GM12878 (cell line): ENCODE measurements at regions not wholly inside any gene's neighbourhood (a gene's known extent, or its start where the extent isn't known, plus 50 kb on each side); places are given as distances from the start of the nearest gene placed in this dataset.

Experiments
- ATAC-seq: fragments of 200-7000 bp; cut with Tn5 transposase; 3 replicates; pipeline ENCODE4 v1.9.1; 2020; ENCODE audit warnings: mild to moderate bottlenecking, moderate library complexity
- BruUV-seq: library from RNA; stranded (reverse); fragments of 400-500 nt; replicated peaks from 2 replicates; lab custom pipeline; 2021; lab: Mats Ljungman, UMichigan
- CTCF ChIA-PET: fragments of 300-600 bp; sonication (Branson Sonifier 250); formaldehyde crosslinking; extraction: SDS; loops from one replicate; lab custom pipeline; 2021; ENCODE audit warnings: inconsistent platforms; lab: Yijun Ruan, JAX
- POLR2A ChIA-PET: fragments of 350-600 bp; formaldehyde crosslinking; extraction: SDS; loops from one replicate; lab custom pipeline; 2021; ENCODE audit warnings: inconsistent platforms; lab: Charles Lee
- RAD21 ChIA-PET: fragments of 300-600 bp; sonication (Branson Sonifier 250); formaldehyde crosslinking; loops from one replicate; lab custom pipeline; 2023; ENCODE audit warnings: antibody characterized with exemption; ENCODE audit not compliant: unreplicated experiment; lab: Charles Lee
- SMC1A ChIA-PET: fragments of 300-600 bp; sonication (Branson Sonifier 250); formaldehyde crosslinking; loops from one replicate; lab custom pipeline; 2023; ENCODE audit not compliant: unreplicated experiment, uncharacterized antibody; lab: Charles Lee
- DNase-seq: peaks from one replicate; pipeline ENCODE4 v3.0.0-alpha.2; 2011; ENCODE audit warnings: low read depth, low spot score
- FAIRE-seq: peaks from 3 replicates; lab custom pipeline; 2011; peaks lifted over from hg19 to GRCh38; lab: Jason Lieb, UNC
- H2AFZ ChIP-seq: 2 replicates; pipeline ENCODE4 v1.6.0; 2011; ENCODE audit warnings: low read depth, low read length, control low read depth; ENCODE audit not compliant: control insufficient read depth
- H3K27ac ChIP-seq: 2 replicates; pipeline ENCODE4 v1.5.1; 2011; ENCODE audit warnings: control low read depth; ENCODE audit not compliant: control insufficient read depth, insufficient read depth
- H3K27me3 ChIP-seq, 2 experiments: replicated peaks in 1 of 2; 2 replicates each; pipeline versions ENCODE4 v1.6.0 to v1.6.1; 2011; ENCODE audit warnings: low read length in 1 of 2; ENCODE audit not compliant: control insufficient read depth in 2 of 2, insufficient read depth in 2 of 2
- H3K36me3 ChIP-seq, 2 experiments: 2 replicates each; pipeline ENCODE4 v1.5.1; 2011; ENCODE audit warnings: low read length in 1 of 2; ENCODE audit not compliant: control insufficient read depth in 2 of 2, insufficient read depth in 2 of 2
- H3K4me1 ChIP-seq: 2 replicates; pipeline ENCODE4 v1.6.1; 2011; ENCODE audit warnings: mild to moderate bottlenecking, low read length, moderate library complexity, mixed read lengths; ENCODE audit not compliant: control insufficient read depth, insufficient read depth
- H3K4me2 ChIP-seq: 2 replicates; pipeline ENCODE4 v1.6.0; 2011; ENCODE audit warnings: control low read depth; ENCODE audit not compliant: control insufficient read depth, insufficient read depth
- H3K4me3 ChIP-seq: fragments of 200-600 bp; sonication (generic); 2 replicates; pipeline ENCODE4 v1.5.1; 2016
- H3K79me2 ChIP-seq: 2 replicates; pipeline ENCODE4 v1.6.0; 2011; ENCODE audit warnings: low read length; ENCODE audit not compliant: control insufficient read depth, insufficient read depth
- H3K9ac ChIP-seq: 2 replicates; pipeline ENCODE4 v1.8.0; 2011; ENCODE audit warnings: low read length, control low read depth, mixed read lengths; ENCODE audit not compliant: control insufficient read depth, insufficient read depth
- H3K9me3 ChIP-seq: replicated peaks from 3 replicates; pipeline ENCODE4 v1.5.1; 2011; ENCODE audit warnings: mild to moderate bottlenecking, low read length; ENCODE audit not compliant: control insufficient read depth, insufficient read depth
- H4K20me1 ChIP-seq: 2 replicates; pipeline ENCODE4 v1.6.0; 2011; ENCODE audit not compliant: control insufficient read depth, insufficient read depth
- ASH2L ChIP-seq: fragments of 300-600, 200-600 bp; sonication (generic); IDR thresholded peaks from 2 replicates; pipeline ENCODE4 v1.6.1; 2017; ENCODE audit warnings: low read depth, mild to moderate bottlenecking, borderline replicate concordance
- CREB1 ChIP-seq: IDR thresholded peaks from 2 replicates; pipeline ENCODE4 v1.6.1; 2012; ENCODE audit warnings: low read depth, mild to moderate bottlenecking, inconsistent platforms
- ESRRA ChIP-seq: IDR thresholded peaks from 2 replicates; pipeline ENCODE4 v1.6.1; 2012; ENCODE audit warnings: mild to moderate bottlenecking, low read length, improper control_type of control experiment
- EZH2 ChIP-seq: IDR thresholded peaks from 2 replicates; pipeline ENCODE4 v1.6.1; 2012; ENCODE audit warnings: low read depth, mild to moderate bottlenecking, control low read depth, inconsistent platforms, low read length, borderline replicate concordance; ENCODE audit not compliant: control insufficient read depth
- LARP7 ChIP-seq: fragments of 450-650 bp; IDR thresholded peaks from 2 replicates; pipeline ENCODE4 v1.6.1; 2017; ENCODE audit warnings: mild to moderate bottlenecking
- MTA3 ChIP-seq: IDR thresholded peaks from 2 replicates; pipeline ENCODE4 v1.6.1; 2012; ENCODE audit warnings: low read length, inconsistent platforms, borderline replicate concordance
- NBN ChIP-seq: fragments of 450-650 bp; IDR thresholded peaks from 2 replicates; pipeline ENCODE4 v1.6.1; 2016
- NFYA ChIP-seq: IDR thresholded peaks from 2 replicates; pipeline ENCODE4 v1.6.1; 2011; ENCODE audit warnings: low read depth, mild to moderate bottlenecking, low read length, improper control_type of control experiment, borderline replicate concordance
- NR2C2 ChIP-seq: IDR thresholded peaks from 2 replicates; pipeline ENCODE4 v1.6.1; 2011; ENCODE audit warnings: borderline replicate concordance, low read depth; ENCODE audit not compliant: control insufficient read depth, insufficient read length
- PKNOX1 ChIP-seq: fragments of 450-650 bp; IDR thresholded peaks from 2 replicates; pipeline ENCODE4 v1.6.1; 2016; ENCODE audit warnings: mild to moderate bottlenecking
- POLR2AphosphoS5 ChIP-seq: IDR thresholded peaks from 2 replicates; pipeline ENCODE4 v1.6.1; 2011; ENCODE audit warnings: mild to moderate bottlenecking, low read length, inconsistent platforms
- SKIL ChIP-seq: fragments of 450-650 bp; IDR thresholded peaks from 2 replicates; pipeline ENCODE4 v1.6.1; 2017; ENCODE audit warnings: mild to moderate bottlenecking, low read depth, inconsistent platforms; ENCODE audit not compliant: poor library complexity, severe bottlenecking
- SMAD1 ChIP-seq: fragments of 450-650 bp; IDR thresholded peaks from 2 replicates; pipeline ENCODE4 v1.6.1; 2018; ENCODE audit warnings: mild to moderate bottlenecking, low read depth; ENCODE audit not compliant: partially characterized antibody
- SPI1 ChIP-seq: IDR thresholded peaks from 2 replicates; pipeline ENCODE4 v1.6.1; 2011; ENCODE audit warnings: low read depth, mild to moderate bottlenecking, low read length, moderate library complexity, borderline replicate concordance; ENCODE audit not compliant: insufficient read depth
- YBX1 ChIP-seq: fragments of 450-650 bp; IDR thresholded peaks from 2 replicates; pipeline ENCODE4 v1.6.1; 2016; ENCODE audit warnings: antibody characterized with exemption
- WGBS: methylation state at CpG from one replicate; pipeline ENCODE4 v1.1.6; 2016; ENCODE audit warnings: low lambda C conversion rate; ENCODE audit not compliant: insufficient replicate concordance, insufficient coverage; ENCODE audit errors: missing lambda C conversion rate; 5-methylcytosine and 5-hydroxymethylcytosine counted together
- in situ Hi-C: fragments of 300-500 bp; cut with MboI; formaldehyde crosslinking; loops from 9 replicates; pipeline ENCODE4 v1.14.3; 2018; ENCODE audit warnings: mixed read lengths
- intact Hi-C: fragments of 100-400 bp; cut with micrococcal nuclease; formaldehyde crosslinking; loops from one replicate; pipeline ENCODE4 v1.14.2; 2022; ENCODE audit not compliant: unreplicated experiment

DNA sequence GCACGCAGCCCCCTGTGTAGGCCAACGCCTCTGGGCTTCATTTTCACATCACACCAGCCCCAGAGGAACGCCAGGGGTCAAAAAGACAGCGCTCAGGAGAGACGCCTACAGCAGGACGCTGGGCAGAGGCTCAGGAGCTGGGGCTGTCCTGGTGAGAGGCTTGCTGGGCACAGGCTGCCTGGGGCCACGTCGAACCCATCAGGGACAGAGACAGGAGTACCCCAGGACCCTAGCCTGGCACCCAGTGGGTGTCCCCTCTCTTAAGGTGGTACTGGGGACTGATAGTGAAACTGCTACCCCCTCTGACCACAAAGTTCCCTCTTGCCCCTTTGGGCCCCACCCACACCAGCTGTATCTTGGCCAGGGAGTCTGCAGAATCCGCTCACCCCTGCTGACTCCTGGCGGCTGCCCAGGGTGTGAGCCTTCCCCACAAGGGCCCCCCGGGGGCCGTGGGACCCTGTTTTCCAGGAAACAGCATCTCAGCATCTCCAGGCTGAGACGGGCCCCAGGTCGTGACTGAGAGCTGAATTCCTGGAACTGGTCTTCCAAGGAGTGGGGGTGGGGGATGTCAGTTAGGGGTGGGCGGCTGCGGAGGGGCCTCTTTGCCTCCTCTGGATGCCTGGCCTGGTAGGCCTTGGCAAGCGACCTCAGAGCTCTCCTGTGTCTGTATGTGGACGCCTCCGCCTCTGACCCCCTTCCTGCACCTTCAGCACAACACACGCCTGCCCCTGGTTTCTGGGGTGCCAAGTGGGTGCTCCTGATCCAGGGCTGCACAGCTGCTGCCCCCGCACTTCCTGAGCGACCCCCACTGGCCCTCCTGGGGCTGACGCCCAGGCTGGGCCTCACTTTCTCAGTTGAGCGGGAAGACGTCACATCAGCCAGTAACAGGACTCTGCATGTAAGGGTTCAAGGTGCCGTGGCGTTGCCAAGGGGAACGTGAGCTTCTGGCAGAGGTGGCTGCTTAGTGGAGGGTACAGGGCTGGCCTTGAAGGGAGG is 321.9 kb upstream of the RTL1 start:
- ChIA-PET CTCF (no interaction called here), POLR2A (interaction anchor here (0.6 kb wide), 1 partner anchor 975 kb away, joined by 3 read pairs; no protein-coding TSS in a partner anchor), RAD21 (no interaction called here), SMC1A (no interaction called here)
- no peak overlapping the region for H3K4me3 ChIP-seq
- no peaks in the 10 kb centered on the region for H3K4me1 ChIP-seq
- intact Hi-C loops: loop anchor here (2.0 kb wide), 1 partner anchor 49 kb away; no protein-coding TSS in a partner anchor
- 16% methylated on average over 27 of the region's 28 CpGs for WGBS
- TF ChIP-seq NR2C2: no peak
- BruUV-seq: no TSS peak
- no peak for ATAC-seq
- H3K9ac ChIP-seq: no peak overlapping the region
- DNase-seq: no peak
- H3K36me3 ChIP-seq: no peaks in the 10 kb centered on the region
- H4K20me1 ChIP-seq: no peaks in the 10 kb centered on the region
- H3K27me3 ChIP-seq: no peaks in the 10 kb centered on the region
- H2AFZ ChIP-seq: no peak overlapping the region
- in situ Hi-C loops: no loop called here
- FAIRE-seq: no peak
- no peaks in the 10 kb centered on the region for H3K79me2 ChIP-seq
- no peak overlapping the region for H3K4me2 ChIP-seq
- H3K27ac ChIP-seq: no peak overlapping the region
- H3K9me3 ChIP-seq: no peaks in the 10 kb centered on the region; the same call in 2 of the 3 replicates

GRCh38 chr14:101226265-101226602 is 322.7 kb upstream of the RTL1 start:
- DNase-seq: no peak
- intact Hi-C loops (loop anchor here (2.0 kb wide), 1 partner anchor 49 kb away; no protein-coding TSS in a partner anchor), in situ Hi-C loops (no loop called here)
- ChIA-PET RAD21 (no interaction called here), POLR2A (no interaction called here), CTCF (no interaction called here), SMC1A (no interaction called here)
- 38% methylated on average over 2 of the region's 4 CpGs for WGBS
- H3K9me3 ChIP-seq: no peaks in the 10 kb centered on the region; the same call in 2 of the 3 replicates
- H3K27ac ChIP-seq: no peak overlapping the region
- no peaks in the 10 kb centered on the region for H3K4me1 ChIP-seq
- no peaks in the 10 kb centered on the region for H3K36me3 ChIP-seq
- no peaks in the 10 kb centered on the region for H4K20me1 ChIP-seq
- no peak overlapping the region for H3K4me2 ChIP-seq
- no peak for FAIRE-seq
- H3K27me3 ChIP-seq: no peaks in the 10 kb centered on the region
- ATAC-seq: no peak
- H2AFZ ChIP-seq: no peak overlapping the region
- H3K79me2 ChIP-seq: no peaks in the 10 kb centered on the region
- no peak overlapping the region for H3K4me3 ChIP-seq
- no TSS peak for BruUV-seq
- H3K9ac ChIP-seq: no peak overlapping the region
- TF ChIP-seq ASH2L (no peak), SKIL (no peak), SMAD1 (no peak), PKNOX1 (no peak), YBX1 (no peak), POLR2AphosphoS5 (no peak), ESRRA (no peak), NBN (no peak), EZH2 (no peak), CREB1 (no peak), NFYA (no peak), MTA3 (no peak), SPI1 (no peak), LARP7 (no peak)
